Medulla oblongata (tissue), 1 donor: ENCODE measurements at regions not wholly inside any gene's neighbourhood (a gene's known extent, or its start where the extent isn't known, plus 50 kb on each side); places are given as distances from the start of the nearest gene placed in this dataset.

ENCODE experiments used
- DNase-seq: peaks from one replicate; pipeline ENCODE4 v3.0.0-alpha.2; 2015; ENCODE audit errors: extremely low spot score

- no peak for DNase-seq
Observed at GRCh38 chrY:13167698-13168097, 263.0 kb downstream of the DDX3Y start.

- DNase-seq = no peak
Observed at GRCh38 chrY:13168257-13168656, 263.6 kb downstream of the DDX3Y start.
